PC-9 (cell line): ENCODE measurements at regions not wholly inside any gene's neighbourhood (a gene's known extent, or its start where the extent isn't known, plus 50 kb on each side); places are given as distances from the start of the nearest gene placed in this dataset.

ENCODE experiments used
- CTCF ChIP-seq: fragments of 200-600 bp; sonication (generic); conservative IDR thresholded peaks from 2 replicates; pipeline ENCODE4 v1.6.1; 2017; ENCODE audit warnings: mixed run types, antibody characterized with exemption, mild to moderate bottlenecking, moderate library complexity
- EZH2 ChIP-seq: fragments of 200-600 bp; sonication (generic); IDR thresholded peaks from 2 replicates; pipeline ENCODE4 v1.8.0; 2017; ENCODE audit warnings: antibody characterized with exemption, low read depth

GRCh38 chr18:26764177-26764576 is 101.3 kb downstream of the AQP4 start:
- no peak for TF ChIP-seq EZH2
- TF ChIP-seq CTCF, result no peak
